Motor neuron (in vitro differentiated cells): ENCODE measurements at regions not wholly inside any gene's neighbourhood (a gene's known extent, or its start where the extent isn't known, plus 50 kb on each side); places are given as distances from the start of the nearest gene placed in this dataset.

Experiments
- ATAC-seq, 8 experiments: fragments of 200-7000 bp; cut with Tn5 transposase; replicated peaks in 6 of 8; 2 replicates each; pipeline ENCODE4 v1.8.0; 2021; ENCODE audit warnings: mild to moderate bottlenecking in 8 of 8, moderate library complexity in 8 of 8
- H3K27ac ChIP-seq, 2 donors: fragments of 250-450 bp; sonication (Bioruptor Pico); 2 replicates each; pipeline ENCODE4 v1.9.0; 2021; ENCODE audit warnings: antibody characterized with exemption in 2 of 2, mild to moderate bottlenecking in 2 of 2, moderate library complexity in 1 of 2
- H3K4me1 ChIP-seq, 2 donors: fragments of 250-450 bp; sonication (Bioruptor Pico); replicated peaks in 1 of 2; 2 replicates each; pipeline ENCODE4 v1.6.1; 2021; ENCODE audit warnings: antibody characterized with exemption in 2 of 2, mild to moderate bottlenecking in 2 of 2, moderate library complexity in 1 of 2
- H3K4me3 ChIP-seq, 5 donors: fragments of 250-450 bp; sonication (Bioruptor Pico); 2 replicates each; pipeline ENCODE4 v1.9.0; 2021; ENCODE audit warnings: antibody characterized with exemption in 5 of 5, mild to moderate bottlenecking in 5 of 5, moderate library complexity in 4 of 5
- WGBS, 10 experiments: fragments of 450-650 bp; shearing (Covaris generic); methylation state at CpG; one replicate each; pipeline ENCODE4 v1.0.0; 2022; 5-methylcytosine and 5-hydroxymethylcytosine counted together
- in situ Hi-C, 9 experiments: fragments of 400-800 bp; cut with MboI; loops; one replicate each; pipeline ENCODE4 v1.15.0; 2021; ENCODE audit warnings: low sequenced_read_pairs in 9 of 9, low pct_unique_long_range_greater_than_20kb in 2 of 9; ENCODE audit not compliant: unreplicated experiment in 9 of 9

DNA sequence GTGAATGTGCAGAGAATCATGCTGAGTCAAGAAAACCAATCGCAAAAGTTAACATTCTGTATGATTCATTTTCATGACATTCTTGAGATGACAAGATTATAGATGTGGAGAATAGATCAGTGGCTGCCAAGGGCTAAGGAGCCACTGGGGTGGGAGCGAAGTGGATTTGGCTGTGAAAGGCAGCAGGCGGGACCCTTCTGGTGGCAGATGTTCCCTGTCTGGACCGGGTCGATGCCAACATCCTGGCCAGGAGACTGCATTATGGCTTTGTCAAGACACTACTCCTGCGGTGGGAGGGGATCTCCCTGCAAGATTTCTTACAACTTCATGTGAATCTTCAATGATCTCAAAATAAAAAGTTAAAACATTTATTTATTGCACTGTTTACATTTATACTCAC, 427.9 kb downstream of the GALR1 start:
- H3K4me3 ChIP-seq = no peak overlapping the region
- in situ Hi-C loops = no loop called here
- no peaks in the 10 kb centered on the region for H3K4me1 ChIP-seq
- ATAC-seq = no peak
- WGBS, 10 experiments = 5 to 100% (median 65%) methylated on average over 1 to 6 of the region's 6 CpGs
- no peak overlapping the region for H3K27ac ChIP-seq

DNA sequence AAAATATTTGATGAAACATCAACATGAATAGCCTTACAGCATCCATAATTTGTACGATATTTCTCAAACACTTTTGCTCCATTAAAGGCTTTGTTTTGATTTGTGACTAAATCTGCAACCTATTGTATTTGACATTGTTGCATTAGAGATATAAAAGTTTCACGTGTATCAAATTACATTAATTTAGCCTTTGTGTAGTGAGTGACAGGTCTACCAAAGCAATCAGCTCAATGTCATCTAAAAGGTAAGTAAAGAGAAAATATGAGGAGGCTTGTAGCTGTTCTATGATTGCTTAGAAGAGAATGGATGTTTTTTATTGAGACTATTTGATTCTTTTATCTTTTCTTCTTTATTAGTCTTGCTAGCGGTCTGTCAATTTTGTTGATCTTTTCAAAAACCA, 430.2 kb downstream of the GALR1 start:
- no peaks in the 10 kb centered on the region for H3K4me1 ChIP-seq
- in situ Hi-C loops = no loop called here

DNA sequence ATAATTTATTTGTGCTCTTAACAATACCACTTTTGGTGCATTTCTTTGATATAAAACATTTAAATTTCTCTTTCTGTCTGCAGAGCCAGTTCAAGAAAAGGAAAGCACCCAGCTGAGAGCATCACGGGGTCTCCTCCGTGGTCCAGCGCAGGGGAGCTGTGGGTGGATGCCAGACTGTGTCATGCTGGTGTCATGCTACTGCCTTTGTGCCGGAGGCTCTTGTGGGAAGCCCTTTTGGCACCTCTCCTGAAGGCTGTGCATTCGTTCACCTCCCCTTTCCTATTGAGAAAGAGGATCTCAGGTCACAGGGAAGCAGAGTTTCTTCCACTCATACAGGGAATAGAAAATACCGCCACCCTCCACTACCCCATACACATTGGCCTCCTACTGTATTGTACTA, 450.4 kb downstream of the GALR1 start:
- in situ Hi-C loops = no loop called here
- Histone ChIP-seq H3K27ac (no peak overlapping the region), H3K4me3 (no peak overlapping the region), H3K4me1 (no peaks in the 10 kb centered on the region)
- ATAC-seq = peak in 1 of 8 experiments; percentile 39
- 0 to 100% (median 53%) methylated on average over 3 to 5 of the region's 6 CpGs; no CpG with 5 or more reads in 4 of the 10 experiments for WGBS, 10 experiments

More for the DNA sequence above, 430.2 kb downstream of the GALR1 start:
- no peak overlapping the region for H3K4me3 ChIP-seq
- no peak overlapping the region for H3K27ac ChIP-seq
- WGBS, 10 experiments = 11 to 93% (median 82%) methylated on average over 2 to 3 of the region's 3 CpGs
- no peak for ATAC-seq

DNA sequence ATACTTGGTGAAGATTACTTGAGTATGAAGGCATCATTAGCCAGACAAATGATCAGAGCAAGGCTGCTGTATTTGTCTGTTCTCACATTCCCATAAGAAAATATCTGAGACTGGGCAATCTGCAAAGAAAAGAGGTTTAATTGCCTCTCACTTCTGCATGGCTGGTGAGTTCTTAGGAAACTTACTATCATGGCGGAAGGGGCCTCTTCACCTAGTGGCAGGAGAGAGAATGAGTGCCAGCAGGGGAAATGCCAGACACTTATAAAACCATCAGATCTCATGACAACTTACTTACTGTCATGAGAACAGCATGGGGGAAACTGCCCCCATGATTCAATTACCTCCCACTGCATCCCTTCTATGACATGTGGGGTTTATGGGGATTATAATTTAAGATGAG, 452.3 kb downstream of the GALR1 start:
- Histone ChIP-seq H3K27ac (no peak overlapping the region), H3K4me3 (no peak overlapping the region), H3K4me1 (no peaks in the 10 kb centered on the region)
- in situ Hi-C loops = no loop called here
- no peak for ATAC-seq
- 20 to 100% (median 83%) methylated on average over 1 of the region's 1 CpG; no CpG with 5 or more reads in 4 of the 10 experiments for WGBS, 10 experiments

DNA sequence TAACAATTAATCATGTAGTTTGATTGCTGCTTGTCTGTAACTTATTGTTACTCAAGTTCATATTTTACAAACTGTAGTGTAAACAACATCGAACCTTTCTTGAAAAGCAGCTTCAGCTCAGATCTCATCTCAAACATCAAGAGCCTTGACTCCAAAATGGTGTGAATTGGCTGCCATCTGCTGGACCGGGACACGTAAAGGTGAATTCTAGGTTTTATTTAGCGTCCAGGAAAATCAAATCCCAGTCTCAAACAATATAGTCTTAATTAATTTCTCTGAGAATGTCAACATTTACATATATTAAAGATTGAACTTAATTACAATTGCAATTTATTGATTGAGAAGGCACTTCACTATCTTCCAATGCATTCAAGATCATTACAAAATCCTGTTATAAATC, 453.0 kb downstream of the GALR1 start:
- in situ Hi-C loops = no loop called here
- H3K4me1 ChIP-seq = no peaks in the 10 kb centered on the region
- no peak overlapping the region for H3K27ac ChIP-seq
- WGBS, 10 experiments = 2 to 100% (median 28%) methylated on average over 1 to 4 of the region's 4 CpGs
- H3K4me3 ChIP-seq = no peak overlapping the region
- ATAC-seq = peak in 1 of 8 experiments; percentile 34

DNA sequence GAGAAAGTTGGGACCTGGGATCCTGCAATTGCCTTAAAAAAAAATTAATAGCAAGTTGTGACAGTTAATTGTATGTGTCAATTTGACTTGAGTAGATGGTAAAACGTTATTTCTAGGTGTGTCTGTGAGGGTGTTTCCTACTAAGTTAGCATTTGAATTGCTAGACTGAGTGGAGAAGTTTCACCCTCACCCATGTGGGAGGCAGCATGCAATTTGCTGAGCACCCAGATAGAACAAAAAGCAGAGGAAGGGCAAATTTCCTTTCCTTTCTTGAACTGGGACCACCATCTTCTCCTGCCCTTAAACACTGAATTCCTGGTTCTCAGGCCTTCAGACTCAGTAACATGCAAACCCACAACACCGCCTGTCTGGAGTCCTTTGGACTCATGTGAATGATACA, 455.7 kb downstream of the GALR1 start:
- WGBS, 10 experiments = 0 to 100% (median 55%) methylated on average over 1 to 2 of the region's 2 CpGs; no CpG with 5 or more reads in 3 of the 10 experiments
- in situ Hi-C loops = no loop called here
- ATAC-seq = peak in 1 of 8 experiments; percentile 36
- Histone ChIP-seq H3K4me1 (no peaks in the 10 kb centered on the region), H3K4me3 (no peak overlapping the region), H3K27ac (no peak overlapping the region)

DNA sequence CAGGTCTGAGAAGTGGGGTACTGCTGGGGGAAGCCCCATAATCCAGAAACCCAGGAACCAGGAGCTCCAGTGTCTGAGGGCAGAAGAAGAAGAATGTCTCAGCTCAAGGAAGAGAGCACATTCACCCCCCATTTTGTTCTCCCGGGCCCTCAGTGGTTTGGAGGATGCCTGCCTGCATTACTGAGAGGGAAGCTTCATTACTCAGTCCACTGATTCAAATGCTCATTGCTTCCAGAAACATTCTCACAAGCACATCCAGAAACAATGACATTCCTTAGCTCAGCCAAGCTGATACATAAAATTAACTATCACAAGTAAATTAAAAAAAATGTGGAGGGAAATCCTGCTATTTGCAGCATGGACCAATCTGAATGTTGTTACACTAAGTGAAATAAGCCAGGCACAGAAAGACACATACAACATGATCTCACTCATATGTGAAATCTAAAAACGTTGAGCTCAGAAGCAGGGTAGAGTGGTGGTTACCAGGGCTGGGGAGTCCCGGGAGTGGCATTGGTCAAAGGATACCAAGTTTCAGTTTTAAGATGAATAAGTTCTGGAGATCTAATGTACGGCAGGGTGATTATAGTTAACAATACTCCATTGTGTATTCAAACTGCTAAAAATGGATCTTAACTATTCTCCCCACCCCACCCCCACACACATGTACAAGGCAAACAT, 459.3 kb downstream of the GALR1 start:
- in situ Hi-C loops = no loop called here
- 0 to 83% (median 34%) methylated on average over 1 to 4 of the region's 4 CpGs; no CpG with 5 or more reads in 2 of the 10 experiments for WGBS, 10 experiments
- no peaks in the 10 kb centered on the region for H3K4me1 ChIP-seq
- no peak for ATAC-seq
- no peak overlapping the region for H3K27ac ChIP-seq
- H3K4me3 ChIP-seq = no peak overlapping the region

DNA sequence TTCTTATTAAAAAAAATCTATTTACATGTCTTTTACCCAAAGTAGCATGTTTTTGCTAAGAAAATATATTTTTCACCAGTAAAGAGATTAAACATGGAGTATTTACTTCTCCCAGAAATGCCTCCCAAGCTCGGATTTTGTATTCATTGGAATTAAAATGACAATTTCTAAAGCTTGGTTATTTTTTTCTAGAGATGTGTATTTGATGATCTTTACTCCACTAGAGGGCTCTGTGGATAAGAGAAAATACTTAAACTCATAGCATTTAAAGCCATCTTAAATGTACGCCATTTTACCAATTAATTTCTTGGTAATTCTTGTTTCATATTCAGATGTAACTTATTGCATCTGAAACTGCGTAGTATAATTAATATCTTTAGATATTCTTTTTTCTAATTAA, 461.4 kb downstream of the GALR1 start:
- in situ Hi-C loops = no loop called here
- ATAC-seq = peak in 1 of 8 experiments; percentile 21
- Histone ChIP-seq H3K27ac (no peak overlapping the region), H3K4me3 (no peak overlapping the region), H3K4me1 (no peaks in the 10 kb centered on the region)
- 0 to 45% (median 11%) methylated on average over 1 to 3 of the region's 3 CpGs; no CpG with 5 or more reads in 1 of the 10 experiments for WGBS, 10 experiments

DNA sequence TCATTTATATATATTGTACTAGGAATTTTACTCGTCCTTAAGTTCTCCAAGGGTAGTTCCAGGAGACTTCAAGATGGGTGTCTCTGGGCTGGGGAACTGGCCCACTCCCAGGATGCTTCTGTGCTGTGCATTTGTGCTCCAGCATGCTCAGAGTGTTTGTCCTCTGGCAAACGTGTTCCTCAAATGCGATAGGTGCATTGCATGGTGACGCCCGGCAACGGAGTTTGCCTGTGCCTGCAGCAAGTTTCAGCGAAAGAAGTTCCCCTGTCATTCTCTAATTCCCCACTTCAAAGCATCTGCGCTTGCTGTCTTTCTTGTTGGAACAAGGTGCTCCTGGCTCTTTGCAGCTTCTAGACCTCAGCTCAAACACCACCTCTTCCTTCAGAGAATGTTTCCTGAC, 465.1 kb downstream of the GALR1 start:
- 0 to 100% (median 68%) methylated on average over 1 to 8 of the region's 8 CpGs for WGBS, 10 experiments
- no peak overlapping the region for H3K4me3 ChIP-seq
- no peak for ATAC-seq
- no peak overlapping the region for H3K27ac ChIP-seq
- in situ Hi-C loops = no loop called here
- H3K4me1 ChIP-seq = no peaks in the 10 kb centered on the region

DNA sequence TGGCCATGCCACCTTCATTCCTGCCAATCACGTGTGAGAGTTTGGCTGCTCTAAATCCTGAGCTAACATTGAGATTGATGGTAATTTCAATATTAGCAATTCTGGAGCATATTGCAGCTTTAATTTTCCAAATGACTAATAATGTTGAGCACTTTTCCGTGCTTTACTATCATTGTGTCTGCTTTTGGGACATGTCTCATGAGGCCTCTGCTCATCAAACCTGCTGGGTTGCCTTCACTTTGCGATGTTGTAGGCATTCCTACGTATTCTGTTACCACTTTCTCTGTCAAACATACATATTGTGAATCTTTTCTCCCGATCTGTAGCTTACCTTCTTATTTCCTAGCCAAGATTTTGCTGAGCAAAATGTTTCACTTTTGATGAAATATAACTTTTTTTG, 466.6 kb downstream of the GALR1 start:
- in situ Hi-C loops = no loop called here
- no peak overlapping the region for H3K27ac ChIP-seq
- ATAC-seq = no peak
- WGBS, 10 experiments = 15 to 90% (median 65%) methylated on average over 1 to 5 of the region's 5 CpGs
- no peaks in the 10 kb centered on the region for H3K4me1 ChIP-seq
- H3K4me3 ChIP-seq = no peak overlapping the region

DNA sequence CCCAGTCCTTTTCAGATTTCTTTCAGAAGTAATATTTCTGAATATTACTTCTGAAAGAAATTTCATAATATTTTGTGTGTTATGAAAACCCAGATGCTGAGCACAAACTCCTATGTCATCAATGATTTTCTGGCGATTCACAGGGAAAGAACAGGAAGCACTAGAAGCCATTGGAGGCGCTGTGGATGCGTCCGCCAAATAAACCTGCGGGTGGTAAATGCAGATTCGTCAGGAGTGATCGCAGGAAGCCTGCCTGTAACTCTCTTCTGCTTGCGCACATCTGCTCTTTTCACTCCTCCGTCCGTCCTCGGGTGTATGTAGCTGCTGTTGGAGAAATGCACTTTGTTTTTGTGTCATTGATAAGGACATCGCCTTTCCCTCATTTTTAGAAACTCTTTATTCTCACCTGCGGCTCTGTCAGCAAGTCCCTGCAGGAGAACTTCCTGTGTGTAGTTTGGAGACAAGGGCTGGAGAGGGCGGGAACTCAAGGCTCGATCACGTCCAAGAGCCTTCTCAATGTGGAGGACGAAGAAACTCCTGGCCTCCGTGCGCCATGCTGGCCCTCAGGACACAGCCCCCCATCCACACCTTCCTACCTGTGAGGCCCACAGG, 483.8 kb downstream of the GALR1 start:
- in situ Hi-C loops = no loop called here

DNA sequence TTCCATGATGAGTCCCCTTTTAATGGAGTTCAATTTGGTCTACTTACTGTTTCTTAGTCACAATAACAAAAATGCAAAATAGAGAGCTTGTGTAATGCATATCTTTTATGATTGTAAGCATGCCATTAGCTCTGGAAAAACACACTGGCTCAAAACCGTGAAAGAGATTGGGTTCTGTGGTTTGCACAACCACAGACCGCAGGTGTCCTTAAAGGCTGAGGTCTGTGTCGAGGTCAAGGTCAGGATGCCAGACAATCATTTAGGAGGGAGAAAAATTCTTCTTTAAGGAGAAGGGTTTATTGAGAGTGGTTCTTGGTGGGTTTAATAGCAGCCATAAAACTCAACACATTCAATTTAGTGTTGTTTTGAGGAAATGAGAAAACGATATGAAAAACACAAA, 487.2 kb downstream of the GALR1 start:
- no peak for ATAC-seq
- in situ Hi-C loops = no loop called here
- Histone ChIP-seq H3K27ac (no peak overlapping the region), H3K4me1 (no peaks in the 10 kb centered on the region), H3K4me3 (no peak overlapping the region)
- WGBS, 10 experiments = 0 to 96% (median 72%) methylated on average over 2 to 4 of the region's 4 CpGs; no CpG with 5 or more reads in 1 of the 10 experiments

More for the DNA sequence above, 483.8 kb downstream of the GALR1 start:
- Histone ChIP-seq H3K4me3 (no peak overlapping the region), H3K27ac (no peak overlapping the region), H3K4me1 (no peaks in the 10 kb centered on the region)
- no peak for ATAC-seq
- 39 to 87% (median 67%) methylated on average over 1 to 15 of the region's 19 CpGs for WGBS, 10 experiments

DNA sequence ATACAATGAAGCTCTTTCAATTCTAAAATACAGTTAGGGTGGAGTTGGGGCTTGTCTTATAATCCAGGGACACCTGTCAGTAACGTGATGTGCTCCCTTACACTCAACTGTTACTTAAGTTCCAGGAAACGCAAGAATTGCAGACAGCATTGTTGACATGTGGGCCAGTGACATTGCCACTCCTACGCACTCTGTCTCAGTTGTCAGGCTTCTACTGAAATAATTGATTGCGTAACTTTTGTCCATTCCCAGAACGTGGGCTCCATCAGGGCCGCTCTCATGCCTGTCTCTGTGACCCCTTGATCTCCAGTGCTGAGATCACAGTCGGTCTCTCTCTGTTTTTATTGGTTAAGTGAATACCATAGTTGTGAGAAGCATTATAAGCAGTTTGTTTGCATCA, 487.8 kb downstream of the GALR1 start:
- 17 to 100% (median 53%) methylated on average over 1 to 7 of the region's 7 CpGs; no CpG with 5 or more reads in 4 of the 10 experiments for WGBS, 10 experiments
- ATAC-seq = no peak
- Histone ChIP-seq H3K4me1 (no peaks in the 10 kb centered on the region), H3K27ac (no peak overlapping the region), H3K4me3 (no peak overlapping the region)
- in situ Hi-C loops = no loop called here

DNA sequence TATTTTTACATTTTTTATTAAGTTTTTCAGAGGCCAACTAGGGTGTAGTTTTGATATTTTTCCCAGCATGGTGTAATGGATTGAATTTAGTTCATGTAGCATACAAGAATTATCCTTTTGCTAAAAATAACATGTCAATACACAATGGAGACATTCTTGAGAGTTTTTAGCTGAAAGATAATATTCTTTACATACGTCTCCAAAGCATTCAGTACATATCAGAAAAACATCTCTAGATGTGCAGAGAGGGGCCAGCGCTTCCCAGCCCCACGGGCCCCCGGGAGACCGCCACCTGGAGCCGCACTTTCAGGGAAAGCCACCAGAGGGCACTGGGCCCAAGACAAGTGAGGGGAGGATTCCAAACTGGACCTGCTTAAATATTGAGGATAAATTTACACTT, 499.4 kb downstream of the GALR1 start:
- no peak overlapping the region for H3K4me3 ChIP-seq
- WGBS, 10 experiments = 0 to 57% (median 33%) methylated on average over 1 to 6 of the region's 6 CpGs; no CpG with 5 or more reads in 2 of the 10 experiments
- ATAC-seq = peak in 3 of 8 experiments; percentile 20 to 77 (median 45)
- no peaks in the 10 kb centered on the region for H3K4me1 ChIP-seq
- H3K27ac ChIP-seq = no peak overlapping the region
- in situ Hi-C loops = no loop called here
